NCI-H187 treated with DMSO at 0.1 percent for 48 hours (cell line): ENCODE measurements at regions not wholly inside any gene's neighbourhood (a gene's known extent, or its start where the extent isn't known, plus 50 kb on each side); places are given as distances from the start of the nearest gene placed in this dataset.
"Not testable (repeated sequence)": the region's sequence is repeated elsewhere in the genome, so short reads cannot be mapped to it uniquely, and the experiment has no call there.

Source experiments
- DNase-seq: peaks from one replicate; lab custom pipeline; 2025; lab: John Stamatoyannopoulos, UW

- not testable (repeated sequence) for DNase-seq
Observed at GRCh38 chr13:112223929-112224328, 152.2 kb upstream of the SPACA7 start.

- no peak for DNase-seq
Observed at GRCh38 chr13:112225429-112226090, 150.6 kb upstream of the SPACA7 start.

GRCh38 chr13:112226320-112227002 lies 149.7 kb upstream of the SPACA7 start:
- no peak for DNase-seq

DNA sequence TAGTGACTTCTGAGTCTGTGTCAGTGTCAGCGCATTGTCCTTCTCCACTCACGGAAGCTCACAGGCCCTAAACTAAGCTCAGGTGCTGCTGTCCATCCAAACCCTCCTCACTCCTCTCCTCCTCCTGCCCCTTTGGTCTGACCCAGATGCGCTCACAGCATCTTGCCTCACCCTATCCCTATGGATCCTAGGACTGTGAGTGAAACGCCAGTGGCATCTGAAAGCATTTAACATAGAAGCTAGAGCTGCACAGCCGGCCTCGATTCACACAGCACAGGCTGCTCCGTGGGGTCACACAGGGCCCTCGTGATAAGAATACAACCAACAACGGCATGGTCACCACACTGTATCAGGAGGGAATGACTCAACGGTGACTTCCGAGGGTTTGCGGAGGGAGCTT lies 149.1 kb upstream of the SPACA7 start:
- DNase-seq, result no peak

DNA sequence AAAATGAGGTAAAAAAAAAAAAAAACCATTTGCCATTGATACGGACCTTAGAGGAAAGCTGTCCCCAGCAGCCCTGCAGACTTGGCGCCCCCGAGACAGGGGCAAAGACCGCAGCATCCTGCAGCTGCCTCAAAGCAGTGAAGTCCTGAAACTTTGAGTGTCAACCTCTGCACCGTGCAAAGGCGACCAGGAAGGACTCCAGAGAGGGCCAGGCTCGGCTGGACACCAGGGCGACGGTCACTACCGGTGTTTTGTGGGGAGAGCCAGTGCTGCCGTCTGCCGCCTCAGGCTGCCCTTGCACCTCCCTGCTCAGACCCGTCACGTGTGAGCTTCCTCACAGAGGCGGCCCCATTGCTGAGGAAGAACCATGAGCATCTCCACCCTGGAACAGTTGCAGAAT lies 146.7 kb upstream of the SPACA7 start:
- DNase-seq, result no peak

DNA sequence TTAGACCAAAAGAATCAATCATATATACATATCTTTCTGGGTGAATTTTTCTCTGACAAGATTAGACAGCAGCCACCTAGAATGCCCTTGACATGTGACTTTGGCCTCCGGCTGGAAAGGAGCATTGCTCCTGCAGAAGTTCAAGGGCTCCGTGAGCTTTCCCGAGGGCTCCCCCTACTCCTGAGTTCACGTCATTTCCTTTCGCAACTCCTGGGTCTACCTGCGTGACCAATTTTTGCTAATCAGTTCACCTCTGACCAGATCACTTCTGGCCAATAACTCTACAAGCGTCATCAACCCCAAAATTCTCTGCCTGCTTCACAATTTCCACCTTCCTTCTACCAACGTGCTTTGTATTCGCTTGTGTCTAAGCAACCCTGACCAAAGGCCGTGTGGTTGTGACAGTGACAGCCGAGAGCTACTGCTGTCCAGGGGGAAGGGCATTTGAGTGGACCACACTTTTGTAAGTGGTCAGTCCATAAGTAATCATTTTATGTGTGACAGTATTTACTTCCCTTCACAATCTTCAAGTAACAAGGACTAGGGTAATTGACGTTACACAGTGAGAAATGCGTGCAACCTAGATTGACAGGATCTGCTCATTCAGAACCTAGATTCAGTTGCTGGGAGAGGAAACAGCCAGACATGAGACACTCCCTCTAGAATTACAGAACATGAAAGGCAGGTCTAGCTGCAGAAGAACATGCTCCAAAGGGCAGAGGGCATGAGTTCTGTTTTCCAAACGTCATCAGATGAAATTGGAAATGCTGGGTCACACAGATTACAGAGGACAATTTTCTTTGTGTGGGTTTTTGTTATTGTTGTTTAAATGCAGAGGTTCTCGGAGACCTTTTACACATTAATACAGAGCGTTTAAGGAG lies 145.9 kb upstream of the SPACA7 start:
- DNase-seq, result no peak

GRCh38 chr13:112231451-112232083 lies 144.6 kb upstream of the SPACA7 start:
- DNase-seq, result no peak

- DNase-seq, result no peak
Observed at GRCh38 chr13:112233256-112233655, 142.9 kb upstream of the SPACA7 start.

DNA sequence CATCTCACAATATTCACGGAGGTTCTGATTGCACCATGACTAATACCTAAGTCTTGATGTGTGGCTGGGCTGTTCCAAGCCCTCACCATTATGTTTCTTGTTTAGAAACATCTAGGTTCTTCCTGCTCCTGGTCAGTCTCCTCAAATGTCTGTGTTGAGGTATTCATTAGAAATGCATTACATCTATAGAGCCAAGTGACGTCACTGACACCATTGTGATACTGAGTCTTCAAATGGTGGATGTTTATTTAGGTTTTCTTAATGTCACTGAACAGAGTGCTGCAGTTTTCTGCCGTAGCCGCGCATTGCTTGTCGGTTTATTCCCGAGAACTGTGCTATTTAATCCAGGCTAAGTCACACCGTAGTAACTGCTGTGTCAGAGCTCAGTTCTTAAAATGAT lies 142.4 kb upstream of the SPACA7 start:
- no peak for DNase-seq

DNA sequence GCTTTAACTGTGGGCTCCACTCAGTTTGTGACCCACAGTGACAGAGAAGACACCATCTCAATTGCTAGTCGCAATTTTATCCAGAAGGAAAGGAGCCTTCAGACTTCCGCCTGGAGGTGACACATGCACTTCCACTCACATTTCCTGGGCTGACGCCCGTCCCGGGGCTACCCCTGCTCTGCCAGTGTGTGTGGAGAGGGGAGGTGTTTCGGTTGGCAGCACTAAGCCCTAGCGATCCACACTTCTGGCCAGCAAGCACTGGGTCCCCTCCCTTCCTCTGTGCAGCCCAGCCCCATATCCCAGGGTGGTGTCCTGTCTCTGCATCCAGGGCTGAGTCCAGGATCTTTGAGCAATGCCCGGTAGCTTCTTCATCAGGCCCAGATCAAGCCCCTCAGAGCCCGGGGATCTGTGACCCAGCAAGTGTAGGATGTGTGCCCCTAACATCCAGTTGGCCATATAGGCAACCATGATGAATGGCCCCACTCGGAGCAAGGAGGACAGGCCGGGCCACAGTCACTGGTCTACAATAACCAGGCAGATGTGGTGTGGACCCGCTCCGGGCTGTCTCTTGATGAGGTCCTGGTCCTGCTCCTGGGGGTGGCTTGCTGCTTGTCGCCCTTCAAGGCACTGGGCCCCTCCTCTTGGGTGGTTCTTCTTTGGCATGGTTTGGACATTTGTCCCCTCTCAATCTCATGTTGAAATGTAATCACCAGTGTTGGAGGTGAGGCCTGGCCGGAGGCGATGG lies 141.9 kb upstream of the SPACA7 start:
- no peak for DNase-seq

DNA sequence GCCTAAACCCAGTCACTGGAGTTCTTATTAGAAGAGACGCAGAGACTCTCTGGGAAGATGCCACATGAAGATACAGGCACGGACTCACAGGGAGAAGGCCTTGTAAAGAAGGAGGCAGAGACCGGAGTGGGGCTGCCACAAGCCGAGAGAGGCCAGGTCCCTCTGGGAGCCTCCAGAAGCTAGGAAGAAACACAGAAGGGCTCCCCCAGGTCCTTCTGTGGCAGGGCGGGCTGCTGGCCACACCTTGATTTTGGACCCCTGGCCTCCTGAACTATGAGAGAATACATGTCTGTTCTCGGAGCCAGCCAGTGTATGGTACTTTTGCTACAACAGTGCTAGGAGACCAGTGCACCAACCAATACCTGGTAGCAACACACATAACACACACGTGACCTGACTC lies 140.1 kb upstream of the SPACA7 start:
- no peak for DNase-seq

DNA sequence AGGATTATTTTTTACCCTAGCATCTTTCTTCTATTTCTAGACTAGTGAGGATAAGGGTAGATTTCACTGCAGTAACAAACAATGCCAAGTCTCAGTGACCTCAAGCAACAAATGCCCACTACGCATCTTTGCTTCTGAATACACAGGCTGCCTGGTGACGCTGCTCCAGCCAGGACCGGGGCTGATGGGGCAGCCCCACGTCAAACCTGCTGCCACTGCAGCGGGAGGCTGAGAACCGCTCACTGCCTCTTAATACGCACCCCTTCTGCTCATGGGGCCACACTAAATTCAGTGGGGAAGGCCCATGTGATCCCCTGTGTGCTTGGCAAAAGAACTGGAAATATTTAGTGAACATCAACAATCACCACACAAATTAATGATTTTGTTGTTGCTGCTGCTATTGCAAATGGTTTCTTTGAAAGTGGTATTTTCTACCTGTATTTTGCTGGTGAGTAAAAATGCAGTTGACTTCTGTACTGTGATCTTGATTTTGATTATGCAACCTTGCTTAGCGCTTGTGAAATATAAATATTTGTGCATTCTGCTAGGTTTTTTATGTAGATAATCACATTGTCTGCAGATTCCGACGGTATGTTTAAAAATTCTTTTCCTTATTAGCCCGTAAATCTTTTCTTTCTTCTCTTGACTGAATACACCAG lies 139.5 kb upstream of the SPACA7 start:
- no peak for DNase-seq

DNA sequence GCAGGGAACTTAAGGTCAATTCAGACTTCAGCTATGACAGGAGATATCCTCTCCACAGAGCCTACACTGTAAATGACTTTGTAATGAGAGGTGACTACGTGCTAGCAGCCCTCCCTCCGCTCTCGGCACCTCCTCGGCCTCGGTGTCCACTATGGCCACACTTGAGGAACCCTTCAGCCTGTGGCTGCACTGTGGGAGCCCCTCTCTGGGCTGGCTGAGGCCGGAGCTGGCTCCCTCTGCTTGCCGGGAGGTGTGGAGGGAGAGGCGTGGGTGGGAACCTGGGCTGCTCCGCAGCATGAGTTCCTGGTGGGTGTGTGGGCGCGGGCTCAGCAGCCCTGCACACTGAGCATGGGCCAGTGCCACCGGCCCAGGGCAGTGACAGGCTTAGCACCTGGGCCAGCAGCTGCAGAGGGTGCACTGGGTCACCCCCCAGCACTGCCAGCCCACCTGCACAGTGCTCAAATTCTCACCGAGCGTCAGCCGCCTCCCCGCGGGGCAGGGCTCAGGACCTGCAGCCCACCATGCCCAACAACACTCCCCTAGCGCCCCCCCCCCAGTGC lies 137.6 kb upstream of the SPACA7 start:
- no peak for DNase-seq

DNA sequence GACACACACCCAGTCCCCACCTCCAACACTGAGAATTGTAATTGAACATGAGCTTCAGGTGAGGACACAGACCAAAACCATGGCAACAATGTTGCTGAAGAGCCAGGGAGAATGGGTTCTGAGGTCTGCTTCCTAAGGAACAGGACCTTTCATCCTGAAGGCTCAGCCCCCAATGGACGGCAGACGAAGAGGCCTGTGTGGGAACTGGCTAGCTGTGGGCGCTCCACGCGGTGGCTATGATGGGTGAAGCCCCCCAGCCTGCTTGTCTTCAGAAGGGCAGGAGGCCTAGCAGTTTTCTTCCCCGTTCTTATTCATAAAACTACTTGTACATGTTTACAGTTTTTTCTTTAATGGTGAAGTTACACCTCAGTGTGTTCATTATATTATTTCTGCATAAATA lies 136.1 kb upstream of the SPACA7 start:
- no peak for DNase-seq

- DNase-seq, result peak; percentile 52
Observed at GRCh38 chr13:112241288-112241687, 134.9 kb upstream of the SPACA7 start.

DNA sequence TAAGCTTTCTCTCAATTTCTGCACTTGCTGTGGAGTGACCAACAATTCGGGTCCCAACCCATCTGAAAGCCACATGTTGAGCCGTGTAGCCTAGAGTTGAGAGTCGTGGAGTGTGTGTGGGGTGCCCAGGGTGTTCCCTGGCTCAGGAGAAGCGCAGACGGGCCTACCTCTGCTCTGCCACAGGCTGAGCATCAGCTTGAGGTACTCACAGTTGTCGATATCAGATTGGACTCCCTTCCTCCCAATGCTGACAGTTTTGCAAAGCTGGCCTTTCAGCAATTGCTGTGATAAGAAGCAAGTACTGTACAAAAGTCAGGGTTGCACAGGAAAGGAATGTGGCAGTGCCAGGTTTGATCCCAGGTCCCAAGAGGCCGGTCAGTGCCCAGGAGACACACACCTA lies 133.4 kb upstream of the SPACA7 start:
- no peak for DNase-seq

- DNase-seq, result no peak
Observed at GRCh38 chr13:112244061-112244460, 132.1 kb upstream of the SPACA7 start.

- DNase-seq, result no peak
Observed at GRCh38 chr13:112244495-112245177, 131.5 kb upstream of the SPACA7 start.

GRCh38 chr13:112245179-112245724 lies 130.9 kb upstream of the SPACA7 start:
- DNase-seq, result no peak

DNA sequence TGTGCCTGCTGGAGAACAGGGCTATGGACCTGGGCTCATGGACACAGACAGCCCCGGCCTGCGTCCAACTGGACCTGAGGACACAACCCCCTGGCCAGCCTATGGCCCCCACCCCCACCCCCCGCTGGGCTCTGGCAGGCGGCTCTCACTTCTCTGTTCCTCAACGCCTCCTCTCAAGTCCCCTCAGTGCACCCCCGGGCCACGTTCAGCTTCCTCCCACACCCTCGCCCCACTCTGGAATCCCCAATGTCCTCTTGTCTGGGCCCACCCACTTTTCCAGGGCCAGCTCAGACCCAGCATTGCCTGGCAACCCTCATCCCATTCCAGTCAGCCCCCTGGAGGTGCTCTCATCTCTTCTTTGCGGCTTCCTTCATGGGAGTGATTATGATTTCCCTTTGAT lies 130.2 kb upstream of the SPACA7 start:
- DNase-seq, result no peak
